MCF 10A (cell line): ENCODE measurements at regions not wholly inside any gene's neighbourhood (a gene's known extent, or its start where the extent isn't known, plus 50 kb on each side); places are given as distances from the start of the nearest gene placed in this dataset.

Source experiments
- BruUV-seq: library from RNA; stranded (reverse); fragments of 400-500 nt; replicated peaks from 2 replicates; lab custom pipeline; 2021; lab: Mats Ljungman, UMichigan
- CTCF ChIA-PET: fragments of 300-600 bp; sonication (Branson Sonifier 250); formaldehyde crosslinking; extraction: SDS; loops from one replicate; lab custom pipeline; 2021; ENCODE audit warnings: antibody characterized with exemption, inconsistent platforms; lab: Yijun Ruan, JAX
- POLR2A ChIA-PET: fragments of 300-600, 350-650 bp; sonication (Branson Sonifier 250); formaldehyde crosslinking; extraction: SDS; loops from one replicate; lab custom pipeline; 2020; ENCODE audit warnings: antibody characterized with exemption, inconsistent platforms; lab: Yijun Ruan, JAX
- DNase-seq: peaks from one replicate; pipeline ENCODE4 v3.0.0-alpha.2; 2018; ENCODE audit not compliant: unreplicated experiment
- H3K27ac Mint-ChIP-seq: one replicate; pipeline ENCODE4 v1.8.0; 2022; ENCODE audit warnings: mild to moderate bottlenecking, low read depth, mixed read lengths; ENCODE audit not compliant: unreplicated experiment
- H3K27me3 Mint-ChIP-seq: one replicate; pipeline ENCODE4 v1.8.0; 2022; ENCODE audit warnings: mixed read lengths; ENCODE audit not compliant: insufficient read depth, unreplicated experiment
- H3K36me3 Mint-ChIP-seq: one replicate; pipeline ENCODE4 v1.8.0; 2022; ENCODE audit warnings: mild to moderate bottlenecking, moderate library complexity, mixed read lengths; ENCODE audit not compliant: insufficient read depth, unreplicated experiment
- H3K4me1 Mint-ChIP-seq: one replicate; pipeline ENCODE4 v1.8.0; 2022; ENCODE audit warnings: mixed read lengths; ENCODE audit not compliant: insufficient read depth, unreplicated experiment
- H3K4me3 Mint-ChIP-seq: one replicate; pipeline ENCODE4 v1.8.0; 2022; ENCODE audit warnings: mild to moderate bottlenecking, moderate library complexity, mixed read lengths; ENCODE audit not compliant: unreplicated experiment
- H3K9me3 Mint-ChIP-seq: one replicate; pipeline ENCODE4 v1.8.0; 2022; ENCODE audit warnings: mixed read lengths; ENCODE audit not compliant: unreplicated experiment
- CTCF ChIP-seq: fragments of 200-600 bp; IDR thresholded peaks from one replicate; pipeline ENCODE4 v1.8.0; 2022; ENCODE audit warnings: antibody characterized with exemption, mild to moderate bottlenecking; ENCODE audit not compliant: unreplicated experiment
- intact Hi-C: fragments of 100-400 bp; cut with micrococcal nuclease; formaldehyde crosslinking; loops from 2 replicates; pipeline ENCODE4 v1.14.1; 2022

- TF ChIP-seq CTCF, result no peak
- ChIA-PET CTCF (no interaction called here), POLR2A (interaction anchor here (0.6 kb wide), 1 partner anchor 1552 kb away, joined by 3 read pairs; no protein-coding TSS in a partner anchor)
- Mint-ChIP-seq H3K27me3 (no peaks in the 10 kb centered on the region), H3K4me3 (no peak overlapping the region), H3K4me1 (no peaks in the 10 kb centered on the region), H3K36me3 (no peaks in the 10 kb centered on the region), H3K27ac (no peak overlapping the region), H3K9me3 (no peaks in the 10 kb centered on the region)
- BruUV-seq, result no TSS peak
- DNase-seq, result no peak
- intact Hi-C loops, result no loop called here
Measured at GRCh38 chr12:19718401-19718800, 279.1 kb downstream of the AEBP2 start.

- H3K36me3 Mint-ChIP-seq, result no peaks in the 10 kb centered on the region
- intact Hi-C loops, result no loop called here
- H3K9me3 Mint-ChIP-seq, result no peaks in the 10 kb centered on the region
- BruUV-seq, result no TSS peak
- no peak overlapping the region for H3K27ac Mint-ChIP-seq
- H3K4me3 Mint-ChIP-seq, result no peak overlapping the region
- no peaks in the 10 kb centered on the region for H3K4me1 Mint-ChIP-seq
- CTCF ChIA-PET, result interaction anchor here (0.9 to 1.2 kb wide), 2 partner anchors 20 to 35 kb away, joined by 3 to 4 read pairs; no protein-coding TSS in a partner anchor
- no peaks in the 10 kb centered on the region for H3K27me3 Mint-ChIP-seq
- DNase-seq, result no peak
- no peak for TF ChIP-seq CTCF
- POLR2A ChIA-PET, result no interaction called here
Measured at GRCh38 chr12:19719672-19720071, 280.4 kb downstream of the AEBP2 start.

- Mint-ChIP-seq H3K9me3 (no peaks in the 10 kb centered on the region), H3K36me3 (no peaks in the 10 kb centered on the region), H3K4me1 (no peaks in the 10 kb centered on the region), H3K27ac (no peak overlapping the region), H3K4me3 (no peak overlapping the region), H3K27me3 (no peaks in the 10 kb centered on the region)
- no peak for DNase-seq
- no peak for TF ChIP-seq CTCF
- intact Hi-C loops, result no loop called here
- ChIA-PET POLR2A (no interaction called here), CTCF (interaction anchor here (0.6 to 4.6 kb wide), 3 partner anchors 15 to 219 kb away, joined by 3 to 36 read pairs (median 3); no protein-coding TSS in a partner anchor)
- BruUV-seq, result no TSS peak
Measured at GRCh38 chr12:19726122-19726521, 286.8 kb downstream of the AEBP2 start.

GRCh38 chr12:19726592-19726991 is 287.3 kb downstream of the AEBP2 start:
- intact Hi-C loops, result no loop called here

More at GRCh38 chr12:19726592-19726991, 287.3 kb downstream of the AEBP2 start:
- ChIA-PET POLR2A (no interaction called here), CTCF (interaction anchor here (0.6 to 4.6 kb wide), 3 partner anchors 14 to 219 kb away, joined by 3 to 36 read pairs (median 3); no protein-coding TSS in a partner anchor)
- no peak for TF ChIP-seq CTCF
- BruUV-seq, result no TSS peak
- Mint-ChIP-seq H3K9me3 (no peaks in the 10 kb centered on the region), H3K27me3 (no peaks in the 10 kb centered on the region), H3K27ac (no peak overlapping the region), H3K4me1 (no peaks in the 10 kb centered on the region), H3K36me3 (no peaks in the 10 kb centered on the region), H3K4me3 (no peak overlapping the region)
- no peak for DNase-seq
